HCT116 (cell line): ENCODE measurements at regions not wholly inside any gene's neighbourhood (a gene's known extent, or its start where the extent isn't known, plus 50 kb on each side); places are given as distances from the start of the nearest gene placed in this dataset.

ENCODE experiments used
- ATAC-seq: fragments of 200-7000 bp; cut with Tn5 transposase; 2 replicates; pipeline ENCODE4 v1.9.1; 2020; ENCODE audit warnings: mild to moderate bottlenecking, moderate library complexity
- BruUV-seq: library from RNA; stranded (reverse); fragments of 400-500 nt; replicated peaks from 2 replicates; lab custom pipeline; 2021; lab: Mats Ljungman, UMichigan
- CTCF ChIA-PET: fragments of 300-600 bp; sonication (Branson Sonifier 250); formaldehyde crosslinking; loops from one replicate; lab custom pipeline; 2021; ENCODE audit warnings: antibody characterized with exemption; lab: Charles Lee
- POLR2A ChIA-PET: fragments of 300-600, 350-600 bp; sonication (Branson Sonifier 250); formaldehyde crosslinking; loops from one replicate; lab custom pipeline; 2021; ENCODE audit warnings: antibody characterized with exemption; lab: Charles Lee
- RAD21 ChIA-PET, 2 experiments: fragments of 300-600 bp; sonication (Branson Sonifier 250); formaldehyde crosslinking; loops; one replicate each; lab custom pipeline; 2023; ENCODE audit warnings: low total read pairs in 2 of 2; ENCODE audit not compliant: uncharacterized antibody in 2 of 2, unreplicated experiment in 2 of 2, low non-redundant PET in 1 of 2; lab: Charles Lee
- DNase-seq: peaks from one replicate; pipeline ENCODE4 v3.0.0-alpha.2; 2010; ENCODE audit warnings: low read depth, low spot score
- H2AFZ ChIP-seq: fragments of 200-600 bp; shearing (Covaris generic), sonication (generic); 2 replicates; pipeline ENCODE4 v1.6.1; 2017; ENCODE audit warnings: low read depth, mixed run types, mixed read lengths, antibody characterized with exemption, low read length; ENCODE audit not compliant: poor library complexity, severe bottlenecking
- H3K27ac ChIP-seq: 2 replicates; pipeline ENCODE4 v1.5.1; 2012; ENCODE audit warnings: low read depth, low read length
- H3K27me3 ChIP-seq: fragments of 200-600 bp; sonication (generic); 2 replicates; pipeline ENCODE4 v1.6.1; 2016; ENCODE audit warnings: mixed run types, low read length, mixed read lengths; ENCODE audit not compliant: insufficient read depth
- H3K36me3 ChIP-seq, 2 experiments: fragments of 200-500 bp in 1 of 2; fragments of 200-600 bp in 1 of 2; sonication (Bioruptor generic) in 1 of 2; sonication (generic) in 1 of 2; 2 replicates each; pipeline versions ENCODE4 v1.5.1 to v1.6.1; 2014 to 2016; ENCODE audit warnings: low read length in 2 of 2, inconsistent platforms in 1 of 2, mixed read lengths in 1 of 2, mixed run types in 1 of 2; ENCODE audit not compliant: insufficient read depth in 2 of 2, control insufficient read depth in 1 of 2
- H3K4me1 ChIP-seq, 2 experiments: fragments of 200-600 bp in 1 of 2; sonication (generic) in 1 of 2; 2 replicates each; pipeline versions ENCODE4 v1.5.1 to v1.6.1; 2012 to 2017; ENCODE audit warnings: low read length in 2 of 2, inconsistent platforms in 1 of 2, mild to moderate bottlenecking in 1 of 2, mixed read lengths in 1 of 2, mixed run types in 1 of 2, moderate library complexity in 1 of 2; ENCODE audit not compliant: insufficient read depth in 2 of 2, control insufficient read depth in 1 of 2
- H3K4me2 ChIP-seq: fragments of 200-600 bp; sonication (generic); 2 replicates; pipeline ENCODE4 v1.6.1; 2017; ENCODE audit warnings: mixed run types, low read length, mixed read lengths
- H3K4me3 ChIP-seq, 2 experiments: fragments of 200-600 bp in 1 of 2; sonication (generic) in 1 of 2; replicated peaks in 1 of 2; 2 replicates each; pipeline ENCODE4 v1.5.1; 2011 to 2016; ENCODE audit warnings: low read length in 2 of 2, control low read depth in 1 of 2, low read depth in 1 of 2, mild to moderate bottlenecking in 1 of 2, mixed read lengths in 1 of 2, mixed run types in 1 of 2
- H3K79me2 ChIP-seq: fragments of 200-600 bp; sonication (generic); 2 replicates; pipeline ENCODE4 v1.6.1; 2017; ENCODE audit warnings: mild to moderate bottlenecking, mixed run types, low read length, moderate library complexity, mixed read lengths; ENCODE audit not compliant: insufficient read depth
- H3K9ac ChIP-seq: fragments of 200-600 bp; sonication (generic); 2 replicates; pipeline ENCODE4 v1.6.1; 2016; ENCODE audit warnings: low read length, mixed read lengths
- H3K9me2 ChIP-seq: fragments of 200-600 bp; sonication (generic), shearing (Covaris generic); 2 replicates; pipeline ENCODE4 v1.6.1; 2017; ENCODE audit warnings: mixed run types, mild to moderate bottlenecking, moderate library complexity; ENCODE audit not compliant: insufficient read depth
- H3K9me3 ChIP-seq, 2 experiments: fragments of 200-500 bp in 1 of 2; fragments of 200-600 bp in 1 of 2; sonication (Bioruptor generic) in 1 of 2; sonication (generic) in 1 of 2; 2 replicates each; pipeline ENCODE4 v1.6.1; 2014 to 2017; ENCODE audit warnings: low read length in 2 of 2, mixed read lengths in 2 of 2, inconsistent platforms in 1 of 2, low read depth in 1 of 2, mild to moderate bottlenecking in 1 of 2, mixed run types in 1 of 2, moderate library complexity in 1 of 2; ENCODE audit not compliant: control insufficient read depth in 1 of 2, insufficient read depth in 1 of 2
- H4K20me1 ChIP-seq: fragments of 200-600 bp; sonication (generic), shearing (Covaris generic); 2 replicates; pipeline ENCODE4 v1.6.1; 2017; ENCODE audit warnings: mixed run types, mild to moderate bottlenecking, moderate library complexity; ENCODE audit not compliant: insufficient read depth
- CEBPB ChIP-seq: IDR thresholded peaks from 2 replicates; pipeline ENCODE4 v1.6.1; 2012; ENCODE audit warnings: low read depth
- EGR1 ChIP-seq: IDR thresholded peaks from 2 replicates; pipeline ENCODE4 v1.6.1; 2012; ENCODE audit warnings: low read depth
- ELF1 ChIP-seq: IDR thresholded peaks from 2 replicates; pipeline ENCODE4 v1.6.1; 2012; ENCODE audit warnings: low read depth, borderline replicate concordance
- EZH2 ChIP-seq: fragments of 200-600 bp; sonication (generic); IDR thresholded peaks from 2 replicates; pipeline ENCODE4 v1.6.1; 2017; ENCODE audit warnings: antibody characterized with exemption, mixed run types
- EZH2phosphoT487 ChIP-seq: fragments of 200-600 bp; IDR thresholded peaks from 2 replicates; pipeline ENCODE4 v1.6.1; 2018; ENCODE audit warnings: antibody characterized with exemption, borderline replicate concordance
- FOSL1 ChIP-seq: IDR thresholded peaks from 2 replicates; pipeline ENCODE4 v1.6.1; 2012; ENCODE audit warnings: low read depth
- POLR2AphosphoS5 ChIP-seq: IDR thresholded peaks from 2 replicates; pipeline ENCODE4 v1.6.1; 2011; ENCODE audit warnings: mild to moderate bottlenecking, low read depth, low read length, moderate library complexity
- SP1 ChIP-seq: IDR thresholded peaks from 2 replicates; pipeline ENCODE4 v1.6.1; 2012; ENCODE audit warnings: low read depth
- TCF7L2 ChIP-seq: IDR thresholded peaks from 2 replicates; pipeline ENCODE4 v1.7.0; 2011; ENCODE audit warnings: borderline replicate concordance, inconsistent platforms; ENCODE audit not compliant: insufficient read depth, insufficient read length; ENCODE audit errors: extremely low read depth
- YY1 ChIP-seq: IDR thresholded peaks from 2 replicates; pipeline ENCODE4 v1.6.1; 2011; ENCODE audit warnings: low read length, low read depth, moderate library complexity, mild to moderate bottlenecking; ENCODE audit not compliant: insufficient replicate concordance; ENCODE audit errors: extremely low read depth
- ZFX ChIP-seq: fragments of 450-650 bp; IDR thresholded peaks from 2 replicates; pipeline ENCODE4 v1.6.1; 2017
- ZNF274 ChIP-seq: fragments of 200-500 bp; sonication (Bioruptor generic); IDR thresholded peaks from 2 replicates; pipeline ENCODE4 v1.6.1; 2014; ENCODE audit warnings: mild to moderate bottlenecking, low read depth, low read length, inconsistent platforms
- intact Hi-C: fragments of 100-400 bp; cut with micrococcal nuclease; formaldehyde crosslinking; loops from 2 replicates; pipeline ENCODE4 v1.10.0; 2022
- TF ChIP-seq, protein P1 (sequence below), 3 experiments: fragments of 200-600 bp in 1 of 3; sonication (generic) in 1 of 3; IDR thresholded peaks in 2 of 3; conservative IDR thresholded peaks in 1 of 3; 2 replicates each; pipeline ENCODE4 v1.5.1; 2012 to 2017; ENCODE audit warnings: low read depth in 2 of 3, low read length in 2 of 3, antibody characterized with exemption in 1 of 3, borderline replicate concordance in 1 of 3, control low read depth in 1 of 3, mild to moderate bottlenecking in 1 of 3, mixed read lengths in 1 of 3, mixed run types in 1 of 3, moderate library complexity in 1 of 3; ENCODE audit not compliant: insufficient read depth in 1 of 3
- TF ChIP-seq, protein P2 (sequence below): IDR thresholded peaks from 2 replicates; pipeline ENCODE4 v1.6.1; 2012

DNA sequence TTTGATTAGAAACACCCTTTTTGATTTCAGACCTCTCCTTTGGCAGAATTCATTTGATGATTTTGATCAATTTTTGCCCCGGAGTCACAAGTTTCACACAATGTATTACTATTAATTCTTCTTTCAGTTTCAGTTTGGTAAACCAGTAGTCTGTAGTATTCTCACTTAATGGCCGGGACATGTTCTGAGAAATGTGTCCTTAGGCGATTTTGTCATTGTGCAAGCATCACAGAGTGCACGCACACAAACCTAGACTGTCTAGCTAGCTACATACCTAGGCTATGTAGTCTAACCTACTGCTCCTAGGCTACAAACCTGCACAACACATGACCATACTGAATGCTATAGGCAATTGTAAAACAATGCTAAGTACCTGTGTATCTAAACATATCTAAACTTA lies 662.5 kb downstream of the IRX1 start (continued):
- TF ChIP-seq, protein P1, sequence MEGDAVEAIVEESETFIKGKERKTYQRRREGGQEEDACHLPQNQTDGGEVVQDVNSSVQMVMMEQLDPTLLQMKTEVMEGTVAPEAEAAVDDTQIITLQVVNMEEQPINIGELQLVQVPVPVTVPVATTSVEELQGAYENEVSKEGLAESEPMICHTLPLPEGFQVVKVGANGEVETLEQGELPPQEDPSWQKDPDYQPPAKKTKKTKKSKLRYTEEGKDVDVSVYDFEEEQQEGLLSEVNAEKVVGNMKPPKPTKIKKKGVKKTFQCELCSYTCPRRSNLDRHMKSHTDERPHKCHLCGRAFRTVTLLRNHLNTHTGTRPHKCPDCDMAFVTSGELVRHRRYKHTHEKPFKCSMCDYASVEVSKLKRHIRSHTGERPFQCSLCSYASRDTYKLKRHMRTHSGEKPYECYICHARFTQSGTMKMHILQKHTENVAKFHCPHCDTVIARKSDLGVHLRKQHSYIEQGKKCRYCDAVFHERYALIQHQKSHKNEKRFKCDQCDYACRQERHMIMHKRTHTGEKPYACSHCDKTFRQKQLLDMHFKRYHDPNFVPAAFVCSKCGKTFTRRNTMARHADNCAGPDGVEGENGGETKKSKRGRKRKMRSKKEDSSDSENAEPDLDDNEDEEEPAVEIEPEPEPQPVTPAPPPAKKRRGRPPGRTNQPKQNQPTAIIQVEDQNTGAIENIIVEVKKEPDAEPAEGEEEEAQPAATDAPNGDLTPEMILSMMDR (IDR thresholded peaks at IDR 0.05 in 2 of 3, conservative IDR thresholded peaks at IDR 0.05 in 1 of 3; ENCODE audit: borderline replicate concordance in 1 of 3, insufficient read depth in 1 of 3, low read depth in 2 of 3, low read length in 2 of 3) = no peak
- TF ChIP-seq SP1 (no peak), EZH2 (no peak), POLR2AphosphoS5 (no peak), FOSL1 (no peak), TCF7L2 (no peak)

DNA sequence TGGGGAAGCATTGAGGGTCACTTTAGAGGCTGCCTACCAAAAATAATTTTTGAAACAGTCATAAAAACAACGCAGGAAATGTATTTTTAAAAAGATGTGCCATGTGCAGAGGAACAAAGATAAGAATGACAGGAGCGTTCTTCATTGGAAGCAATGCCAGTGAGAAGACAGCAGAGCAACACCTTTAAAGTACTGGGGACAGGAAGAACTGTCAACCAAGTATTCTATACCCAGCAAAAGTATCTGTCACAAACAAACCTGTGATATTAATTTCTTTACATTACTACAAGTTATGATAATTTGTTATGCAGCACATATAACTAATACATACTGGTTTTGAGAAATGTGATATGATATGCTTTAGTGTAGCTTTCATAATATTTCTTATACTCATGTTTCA lies 675.6 kb downstream of the IRX1 start:
- TF ChIP-seq, protein P2, sequence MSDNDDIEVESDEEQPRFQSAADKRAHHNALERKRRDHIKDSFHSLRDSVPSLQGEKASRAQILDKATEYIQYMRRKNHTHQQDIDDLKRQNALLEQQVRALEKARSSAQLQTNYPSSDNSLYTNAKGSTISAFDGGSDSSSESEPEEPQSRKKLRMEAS = no peak
- TF ChIP-seq TCF7L2 = no peak
- no peak for TF ChIP-seq YY1
- TF ChIP-seq ZNF274 = no peak
- TF ChIP-seq CEBPB = no peak
- no peak for TF ChIP-seq EZH2
- TF ChIP-seq SP1 = no peak
- TF ChIP-seq ELF1 = no peak
- TF ChIP-seq FOSL1 = no peak
- TF ChIP-seq EGR1 = no peak
- no peak for TF ChIP-seq ZFX
- no peak for TF ChIP-seq EZH2phosphoT487
- TF ChIP-seq, all 23 proteins: peak for 0
- ATAC-seq (no peak), DNase-seq (no peak)
- Histone ChIP-seq H3K36me3 (no peaks in the 10 kb centered on the region), H3K9me3 (peaks cover 6 to 13% of the 10 kb centered on the region in 2 experiments; a peak in 2 of 4 replicates), H3K27me3 (no peaks in the 10 kb centered on the region), H3K4me3 (no peak overlapping the region), H2AFZ (no peak overlapping the region), H3K4me1 (no peaks in the 10 kb centered on the region), H3K9ac (no peak overlapping the region), H4K20me1 (no peaks in the 10 kb centered on the region), H3K79me2 (no peaks in the 10 kb centered on the region), H3K27ac (no peak overlapping the region), H3K4me2 (no peak overlapping the region), H3K9me2 (no peaks in the 10 kb centered on the region)
- ChIA-PET POLR2A (no interaction called here), CTCF (no interaction called here), RAD21 (no interaction called here)
- intact Hi-C loops = no loop called here
- BruUV-seq = no TSS peak
